Right atrium auricular region (tissue), 2 donors: ENCODE measurements at regions not wholly inside any gene's neighbourhood (a gene's known extent, or its start where the extent isn't known, plus 50 kb on each side); places are given as distances from the start of the nearest gene placed in this dataset.

Experiments used
- DNase-seq: peaks from one replicate; pipeline ENCODE4 v3.0.0-alpha.2; 2019; ENCODE audit warnings: low spot score
- H3K27ac ChIP-seq, 2 donors: fragments of 200-600 bp; sonication (generic); 1 replicate in 1 of 2; 2 replicates in 1 of 2; pipeline ENCODE4 v1.5.1; 2016 to 2019
- H3K27me3 ChIP-seq, 2 donors: fragments of 200-600 bp; sonication (generic); one replicate each; pipeline versions ENCODE4 v1.5.1 to v1.6.0; 2017 to 2019
- H3K36me3 ChIP-seq: fragments of 200-600 bp; sonication (generic); one replicate; pipeline ENCODE4 v1.5.1; 2016
- H3K4me1 ChIP-seq, 2 donors: fragments of 200-600 bp; sonication (generic); one replicate each; pipeline versions ENCODE4 v1.5.1 to v1.6.0; 2017 to 2019
- H3K4me3 ChIP-seq, 2 donors: fragments of 200-600 bp; sonication (generic); 1 replicate in 1 of 2; 2 replicates in 1 of 2; pipeline ENCODE4 v1.5.1; 2017 to 2019; ENCODE audit warnings: mild to moderate bottlenecking in 1 of 2, moderate library complexity in 1 of 2
- H3K9me3 ChIP-seq, 2 donors: fragments of 200-600 bp; sonication (generic); one replicate each; pipeline ENCODE4 v1.5.1; 2019
- TF ChIP-seq, protein P1 (sequence below), 2 donors: fragments of 200-600 bp; sonication (generic); IDR thresholded peaks; one replicate each; pipeline ENCODE4 v1.5.1; 2019; ENCODE audit warnings: antibody characterized with exemption in 2 of 2

DNA sequence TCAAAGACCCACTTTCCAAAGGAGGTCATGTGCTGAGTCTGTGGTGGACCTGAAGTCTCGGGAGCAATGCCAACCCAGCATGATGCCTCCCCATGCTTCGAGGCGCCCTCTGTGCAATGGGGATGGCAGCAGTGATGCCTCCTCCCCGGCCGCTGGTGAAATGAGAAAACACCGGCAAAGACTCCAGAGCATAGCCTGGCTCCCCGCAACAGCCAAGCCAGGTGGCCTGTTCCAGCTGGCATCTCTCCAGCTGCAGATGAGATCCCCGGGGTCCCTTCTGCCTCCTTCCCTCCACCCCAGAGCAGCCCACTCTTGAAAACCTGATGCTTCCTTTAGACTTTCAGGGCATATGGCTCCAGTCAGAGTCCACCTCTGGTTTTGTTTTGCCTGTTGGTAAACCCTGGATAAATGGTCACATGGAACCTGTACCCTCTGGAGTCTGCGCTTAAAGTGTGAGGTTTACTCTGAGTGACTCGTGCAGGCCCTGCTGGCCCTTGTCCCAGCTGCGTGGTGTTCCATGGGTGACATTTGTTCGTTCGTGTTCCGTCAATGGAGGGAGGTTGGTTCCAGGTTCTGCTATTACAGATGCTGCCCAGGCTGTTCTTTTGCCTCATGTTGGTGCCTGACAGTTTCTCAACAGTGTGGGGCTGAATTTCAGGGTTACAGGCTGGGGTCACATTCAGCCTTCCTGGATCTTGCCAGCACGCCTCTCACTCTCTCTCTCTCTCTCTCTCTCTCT is 181.8 kb upstream of the CIBAR2 start:
- Histone ChIP-seq H3K4me3 (no peak overlapping the region), H3K9me3 (no peaks in the 10 kb centered on the region), H3K27ac (peak overlapping the region in 1 of 2 donors; percentile 39), H3K4me1 (peaks cover 0 to 21% of the 10 kb centered on the region in 2 donors), H3K27me3 (no peaks in the 10 kb centered on the region), H3K36me3 (no peaks in the 10 kb centered on the region)
- TF ChIP-seq, protein P1, sequence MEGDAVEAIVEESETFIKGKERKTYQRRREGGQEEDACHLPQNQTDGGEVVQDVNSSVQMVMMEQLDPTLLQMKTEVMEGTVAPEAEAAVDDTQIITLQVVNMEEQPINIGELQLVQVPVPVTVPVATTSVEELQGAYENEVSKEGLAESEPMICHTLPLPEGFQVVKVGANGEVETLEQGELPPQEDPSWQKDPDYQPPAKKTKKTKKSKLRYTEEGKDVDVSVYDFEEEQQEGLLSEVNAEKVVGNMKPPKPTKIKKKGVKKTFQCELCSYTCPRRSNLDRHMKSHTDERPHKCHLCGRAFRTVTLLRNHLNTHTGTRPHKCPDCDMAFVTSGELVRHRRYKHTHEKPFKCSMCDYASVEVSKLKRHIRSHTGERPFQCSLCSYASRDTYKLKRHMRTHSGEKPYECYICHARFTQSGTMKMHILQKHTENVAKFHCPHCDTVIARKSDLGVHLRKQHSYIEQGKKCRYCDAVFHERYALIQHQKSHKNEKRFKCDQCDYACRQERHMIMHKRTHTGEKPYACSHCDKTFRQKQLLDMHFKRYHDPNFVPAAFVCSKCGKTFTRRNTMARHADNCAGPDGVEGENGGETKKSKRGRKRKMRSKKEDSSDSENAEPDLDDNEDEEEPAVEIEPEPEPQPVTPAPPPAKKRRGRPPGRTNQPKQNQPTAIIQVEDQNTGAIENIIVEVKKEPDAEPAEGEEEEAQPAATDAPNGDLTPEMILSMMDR (IDR thresholded peaks at IDR 0.05) = no peak
- DNase-seq = no peak

DNA sequence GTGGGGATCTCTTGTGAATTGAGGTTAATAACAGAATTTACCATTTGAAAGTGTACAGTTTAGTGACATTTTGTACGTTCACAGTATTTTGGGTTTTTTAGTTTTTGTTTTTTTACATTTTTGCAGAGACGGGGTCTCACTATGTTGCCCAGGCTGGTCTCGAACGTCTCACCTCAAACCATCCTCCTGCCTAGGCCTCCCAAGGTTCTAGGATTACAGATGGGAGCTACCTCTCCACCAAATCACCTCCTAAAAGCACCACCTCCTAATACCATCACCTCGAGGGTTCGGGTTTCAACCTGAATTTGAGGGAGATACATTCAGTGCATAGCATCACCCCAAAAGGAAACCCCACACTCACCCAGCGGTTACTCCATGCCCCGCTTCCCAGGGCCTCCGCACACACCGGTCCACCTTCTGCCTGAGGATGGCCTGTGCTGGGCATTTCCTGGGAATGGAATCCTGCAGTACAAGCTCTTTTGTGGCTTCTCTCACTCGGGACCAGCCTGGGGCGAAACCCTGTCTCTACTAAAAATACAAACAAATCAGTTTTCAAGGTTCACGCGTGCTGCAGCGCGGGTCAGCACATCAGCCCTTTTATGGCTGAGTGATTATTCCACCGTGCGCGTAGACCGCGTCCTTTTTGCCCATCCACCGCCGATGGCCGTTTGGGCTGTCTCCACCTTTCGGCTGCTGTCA is 182.7 kb upstream of the CIBAR2 start:
- TF ChIP-seq, protein P1 (IDR thresholded peaks at IDR 0.05) = no peak
- H3K36me3 ChIP-seq = no peaks in the 10 kb centered on the region
- no peaks in the 10 kb centered on the region for H3K9me3 ChIP-seq
- DNase-seq = no peak
- no peak overlapping the region for H3K4me3 ChIP-seq
- H3K27me3 ChIP-seq = no peaks in the 10 kb centered on the region
- H3K27ac ChIP-seq = peak overlapping the region in 1 of 2 donors; percentile 21
- peaks cover 0 to 21% of the 10 kb centered on the region in 2 donors for H3K4me1 ChIP-seq

DNA sequence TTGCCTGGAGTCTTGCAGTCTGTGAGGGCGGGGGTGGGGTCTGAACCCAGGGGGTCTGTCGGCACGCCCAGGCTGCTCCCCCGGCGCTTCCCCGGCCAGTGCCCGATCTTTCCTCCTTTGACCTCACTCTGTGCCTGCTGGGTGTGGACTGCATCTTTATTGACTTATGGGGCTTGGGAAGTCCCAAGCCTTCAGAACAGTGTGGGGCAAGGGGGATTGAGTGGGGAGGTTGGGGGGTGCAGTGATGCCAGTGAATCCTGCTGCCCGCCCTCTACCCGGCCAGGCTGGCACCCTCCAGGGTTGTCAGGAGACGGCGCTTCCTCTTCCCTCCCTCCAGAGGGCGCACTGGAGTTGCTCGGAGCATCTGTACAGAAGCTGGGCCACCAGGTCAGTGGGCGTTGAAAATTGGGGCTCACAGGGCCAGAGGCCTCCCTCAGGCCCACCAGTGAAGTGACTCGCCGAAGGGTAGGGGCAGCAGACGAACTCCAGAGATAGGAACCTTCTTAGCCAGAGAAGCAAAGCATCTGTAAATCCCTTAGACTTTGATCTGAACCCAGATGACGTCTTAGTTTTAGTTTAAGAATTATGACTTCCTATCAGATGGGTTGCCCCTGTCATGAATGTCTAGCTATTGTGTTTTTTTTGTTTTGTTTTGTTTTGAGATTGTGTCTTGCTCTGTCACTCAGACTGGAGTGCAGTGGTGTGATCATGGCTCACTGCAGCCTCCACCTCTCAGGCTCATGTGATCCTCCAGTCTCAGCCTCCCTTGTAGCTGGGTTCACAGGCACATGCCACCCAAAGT is 184.8 kb upstream of the CIBAR2 start:
- no peaks in the 10 kb centered on the region for H3K9me3 ChIP-seq

DNA sequence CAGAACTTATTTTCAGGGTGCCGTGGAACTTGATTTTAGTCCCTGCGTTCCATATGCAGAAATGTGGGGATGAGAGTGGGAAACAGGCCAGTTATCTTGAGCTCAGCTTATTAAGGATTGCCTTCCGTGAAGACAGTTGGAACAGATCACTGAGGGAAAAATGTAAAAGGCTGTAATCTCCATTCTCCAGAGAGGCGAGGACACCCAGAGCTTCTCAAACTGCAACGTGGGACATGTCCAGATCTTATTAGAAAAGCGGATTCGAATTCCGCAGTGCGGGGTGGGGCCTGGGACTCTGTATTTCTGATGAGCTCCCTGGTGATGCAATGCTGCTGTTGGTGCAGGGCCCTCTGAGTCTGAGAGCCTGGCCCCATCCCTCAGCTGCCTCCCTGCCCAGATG is 185.6 kb upstream of the CIBAR2 start:
- H3K36me3 ChIP-seq = no peaks in the 10 kb centered on the region
- no peaks in the 10 kb centered on the region for H3K27me3 ChIP-seq
- H3K27ac ChIP-seq = no peak overlapping the region
- peaks cover 0 to 22% of the 10 kb centered on the region in 2 donors for H3K4me1 ChIP-seq
- no peak overlapping the region for H3K4me3 ChIP-seq
- no peak for DNase-seq
- TF ChIP-seq, protein P1 (IDR thresholded peaks at IDR 0.05) = no peak
- H3K9me3 ChIP-seq = no peaks in the 10 kb centered on the region

More for the DNA sequence above, 184.8 kb upstream of the CIBAR2 start:
- no peak for DNase-seq
- H3K27ac ChIP-seq = no peak overlapping the region
- H3K27me3 ChIP-seq = no peaks in the 10 kb centered on the region
- H3K4me3 ChIP-seq = no peak overlapping the region
- TF ChIP-seq, protein P1 (IDR thresholded peaks at IDR 0.05) = peak; percentile 50 to 78
- H3K36me3 ChIP-seq = no peaks in the 10 kb centered on the region
- peaks cover 0 to 14% of the 10 kb centered on the region in 2 donors for H3K4me1 ChIP-seq

DNA sequence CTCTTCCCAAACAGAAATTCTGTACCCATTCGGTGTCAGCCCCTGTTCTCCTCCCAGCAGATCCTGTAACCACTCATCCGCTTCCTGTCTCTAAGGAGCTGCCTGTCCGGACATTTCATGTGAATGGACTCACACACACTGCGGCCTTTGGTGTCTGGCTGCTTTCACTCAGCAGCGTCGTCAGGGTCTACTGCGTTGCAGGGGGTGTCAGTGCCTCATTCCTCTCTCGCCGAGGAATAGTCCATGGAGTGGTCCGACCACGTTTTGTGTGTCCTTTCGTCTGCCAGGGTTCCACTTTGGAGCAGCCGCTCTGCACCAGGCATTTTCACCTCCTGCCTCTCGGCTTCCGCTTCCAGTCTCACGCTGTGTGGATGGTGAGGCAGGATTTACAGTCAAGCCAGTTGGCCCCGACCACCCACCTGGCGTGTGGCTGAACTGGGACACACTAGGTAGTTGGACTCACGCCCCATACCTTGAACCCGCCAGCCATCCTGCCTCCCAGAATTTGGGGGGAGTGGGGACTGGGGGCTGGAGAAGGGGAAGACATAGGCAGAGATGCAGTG is 188.2 kb upstream of the CIBAR2 start:
- no peak for DNase-seq
- Histone ChIP-seq H3K4me3 (no peak overlapping the region), H3K9me3 (no peaks in the 10 kb centered on the region), H3K27me3 (no peaks in the 10 kb centered on the region), H3K36me3 (no peaks in the 10 kb centered on the region), H3K27ac (no peak overlapping the region), H3K4me1 (peaks cover 0 to 26% of the 10 kb centered on the region in 2 donors)
- TF ChIP-seq, protein P1 (IDR thresholded peaks at IDR 0.05) = no peak
